ENCODE measurements at regions not wholly inside any gene's neighbourhood (a gene's known extent, or its start where the extent isn't known, plus 50 kb on each side); places are given as distances from the start of the nearest gene placed in this dataset.

DNA sequence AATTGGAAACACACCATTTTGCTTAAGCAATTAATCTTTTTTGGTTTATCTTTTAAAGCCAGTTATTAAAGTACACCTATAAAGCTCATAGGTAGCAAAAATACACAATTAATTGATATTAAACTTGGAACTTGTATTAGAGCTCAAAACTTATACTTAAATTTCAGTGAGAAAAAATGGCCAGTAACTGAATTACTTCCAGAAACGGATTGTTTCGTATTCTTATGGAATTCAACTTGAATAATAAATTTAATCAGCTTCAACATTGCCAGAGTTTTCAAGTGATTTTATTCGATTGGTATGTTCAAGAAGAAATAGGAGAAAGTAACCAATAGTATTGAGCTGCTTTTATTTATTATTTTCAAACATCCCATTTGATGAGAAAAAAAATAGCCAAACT, 112.7 kb upstream of the PDE10A start:
- no peak for TF ChIP-seq CTCF (IDR thresholded peaks at IDR 0.05)
- TF ChIP-seq ZFX (IDR thresholded peaks at IDR 0.05; ENCODE audit: borderline replicate concordance): no peak
